HEK293 (cell line): ENCODE measurements at regions not wholly inside any gene's neighbourhood (a gene's known extent, or its start where the extent isn't known, plus 50 kb on each side); places are given as distances from the start of the nearest gene placed in this dataset.
A peak's percentile ranks its signal among the peaks of the same experiment; 100 is the strongest.

ENCODE experiments used
- CTCF ChIA-PET: fragments of 350-600 bp; formaldehyde crosslinking; extraction: SDS; loops from one replicate; lab custom pipeline; 2021; ENCODE audit warnings: antibody characterized with exemption; lab: Yijun Ruan, JAX
- POLR2A ChIA-PET: fragments of 300-600 bp; formaldehyde crosslinking; extraction: SDS; loops from one replicate; lab custom pipeline; 2020; ENCODE audit warnings: antibody characterized with exemption, inconsistent platforms; lab: Yijun Ruan, JAX
- H3K27ac ChIP-seq: fragments of 200-500 bp; sonication (Bioruptor generic); 2 replicates; pipeline ENCODE4 v1.5.1; 2014; ENCODE audit warnings: low read depth, low read length, control low read depth, inconsistent platforms; ENCODE audit errors: extremely low read depth
- H3K36me3 ChIP-seq, 2 experiments: fragments of 200-500 bp in 1 of 2; sonication (Bioruptor generic) in 1 of 2; 1 replicate in 1 of 2; 2 replicates in 1 of 2; pipeline ENCODE4 v1.5.1; 2014 to 2017; ENCODE audit warnings: inconsistent platforms in 2 of 2, low read length in 2 of 2; ENCODE audit not compliant: control insufficient read depth in 2 of 2, insufficient read depth in 1 of 2
- H3K4me1 ChIP-seq: fragments of 200-500 bp; sonication (Bioruptor generic); 2 replicates; pipeline ENCODE4 v1.5.1; 2014; ENCODE audit warnings: mild to moderate bottlenecking, low read length, inconsistent platforms; ENCODE audit not compliant: control insufficient read depth, insufficient read depth
- H3K4me3 ChIP-seq: 2 replicates; pipeline ENCODE4 v1.5.1; 2011; ENCODE audit warnings: low read depth, mild to moderate bottlenecking, control low read depth, low read length, moderate library complexity
- H3K9me3 ChIP-seq: fragments of 200-500 bp; sonication (Bioruptor generic); 2 replicates; pipeline ENCODE4 v1.5.1; 2014; ENCODE audit warnings: low read depth, low read length, inconsistent platforms; ENCODE audit not compliant: control insufficient read depth, insufficient read depth
- ATF2 ChIP-seq: fragments of 450-650 bp; formaldehyde crosslinking; IDR thresholded peaks from 2 replicates; pipeline ENCODE4 v1.5.1; 2016; ENCODE audit warnings: missing biosample characterization, missing genetic modification characterization, low read depth
- HIC1 ChIP-seq: fragments of 450-650 bp; formaldehyde crosslinking; IDR thresholded peaks from 2 replicates; pipeline ENCODE4 v1.5.1; 2016; ENCODE audit warnings: missing biosample characterization, missing genetic modification characterization
- HOXA7 ChIP-seq: sonication (generic); formaldehyde crosslinking; IDR thresholded peaks from 2 replicates; pipeline ENCODE4 v1.8.1; 2022; ENCODE audit warnings: missing genetic modification reagents, borderline replicate concordance
- OSR2 ChIP-seq: fragments of 450-650 bp; formaldehyde crosslinking; IDR thresholded peaks from 2 replicates; pipeline ENCODE4 v1.5.1; 2016; ENCODE audit warnings: missing biosample characterization, missing genetic modification characterization
- PRDM1 ChIP-seq: fragments of 450-650 bp; formaldehyde crosslinking; IDR thresholded peaks from 2 replicates; pipeline ENCODE4; 2016; ENCODE audit warnings: missing biosample characterization, missing genetic modification characterization
- SETDB1 ChIP-seq: IDR thresholded peaks from one replicate; pipeline ENCODE4 v1.6.1; 2017; ENCODE audit warnings: mild to moderate bottlenecking, low read length, moderate library complexity, mixed read lengths; ENCODE audit not compliant: insufficient read length
- WT1 ChIP-seq: fragments of 450-650 bp; formaldehyde crosslinking; IDR thresholded peaks from 2 replicates; pipeline ENCODE4 v1.5.1; 2016; ENCODE audit warnings: missing biosample characterization, missing genetic modification characterization
- ZBTB1 ChIP-seq: fragments of 450-650 bp; formaldehyde crosslinking; IDR thresholded peaks from 2 replicates; pipeline ENCODE4 v1.5.1; 2016; ENCODE audit warnings: missing biosample characterization, missing genetic modification characterization
- ZNF132 ChIP-seq: fragments of 450-650 bp; formaldehyde crosslinking; IDR thresholded peaks from 2 replicates; pipeline ENCODE4 v1.5.1; 2017; ENCODE audit warnings: missing biosample characterization, missing genetic modification characterization, borderline replicate concordance
- ZNF221 ChIP-seq: fragments of 450-650 bp; formaldehyde crosslinking; IDR thresholded peaks from 2 replicates; pipeline ENCODE4 v1.5.1; 2017; ENCODE audit warnings: missing biosample characterization, missing genetic modification characterization, borderline replicate concordance
- ZNF23 ChIP-seq: fragments of 450-650 bp; formaldehyde crosslinking; IDR thresholded peaks from 2 replicates; pipeline ENCODE4 v1.5.1; 2016; ENCODE audit warnings: missing biosample characterization, missing genetic modification characterization, borderline replicate concordance
- ZNF239 ChIP-seq: fragments of 450-650 bp; formaldehyde crosslinking; IDR thresholded peaks from 2 replicates; pipeline ENCODE4 v1.5.1; 2016; ENCODE audit warnings: missing biosample characterization, missing genetic modification characterization
- ZNF248 ChIP-seq: fragments of 450-650 bp; formaldehyde crosslinking; IDR thresholded peaks from 2 replicates; pipeline ENCODE4 v1.5.1; 2017; ENCODE audit warnings: missing biosample characterization, missing genetic modification characterization
- ZNF274 ChIP-seq, 2 experiments: fragments of 200-500 bp in 1 of 2; fragments of 450-650 bp in 1 of 2; sonication (Bioruptor generic) in 1 of 2; formaldehyde crosslinking in 1 of 2; IDR thresholded peaks; 2 replicates each; pipeline versions ENCODE4 v1.5.1 to v1.6.1; 2014 to 2016; ENCODE audit warnings: borderline replicate concordance in 1 of 2, inconsistent platforms in 1 of 2, low read length in 1 of 2, missing biosample characterization in 1 of 2, missing genetic modification characterization in 1 of 2
- ZNF292 ChIP-seq: fragments of 450-650 bp; formaldehyde crosslinking; IDR thresholded peaks from 2 replicates; pipeline ENCODE4 v1.5.1; 2016; ENCODE audit warnings: low read depth, missing biosample characterization, missing genetic modification characterization, borderline replicate concordance
- ZNF391 ChIP-seq: fragments of 450-650 bp; formaldehyde crosslinking; IDR thresholded peaks from 2 replicates; pipeline ENCODE4 v1.5.1; 2016; ENCODE audit warnings: low read depth, missing biosample characterization, missing genetic modification characterization, borderline replicate concordance
- ZNF426 ChIP-seq: fragments of 450-650 bp; formaldehyde crosslinking; IDR thresholded peaks from 2 replicates; pipeline ENCODE4 v1.5.1; 2017; ENCODE audit warnings: missing biosample characterization, missing genetic modification characterization, mild to moderate bottlenecking, inconsistent platforms, moderate library complexity
- ZNF501 ChIP-seq: fragments of 450-650 bp; formaldehyde crosslinking; IDR thresholded peaks from 2 replicates; pipeline ENCODE4 v1.5.1; 2016; ENCODE audit warnings: missing biosample characterization, missing genetic modification characterization
- ZNF514 ChIP-seq: fragments of 450-650 bp; formaldehyde crosslinking; IDR thresholded peaks from 2 replicates; pipeline ENCODE4 v1.5.1; 2016; ENCODE audit warnings: missing biosample characterization, missing genetic modification characterization
- ZNF600 ChIP-seq: fragments of 450-650 bp; formaldehyde crosslinking; IDR thresholded peaks from 2 replicates; pipeline ENCODE4 v1.5.1; 2016; ENCODE audit warnings: missing biosample characterization, missing genetic modification characterization
- ZNF624 ChIP-seq: fragments of 450-650 bp; formaldehyde crosslinking; IDR thresholded peaks from 2 replicates; pipeline ENCODE4 v1.5.1; 2017; ENCODE audit warnings: missing biosample characterization, missing genetic modification characterization
- ZNF658 ChIP-seq: fragments of 450-650 bp; formaldehyde crosslinking; IDR thresholded peaks from 2 replicates; pipeline ENCODE4; 2016; ENCODE audit warnings: missing biosample characterization, missing genetic modification characterization
- TF ChIP-seq, protein P1 (sequence below): fragments of 450-650 bp; formaldehyde crosslinking; IDR thresholded peaks from 2 replicates; pipeline ENCODE4 v1.5.1; 2017; ENCODE audit warnings: missing biosample characterization, missing genetic modification characterization
- TF ChIP-seq, protein P2 (sequence below): fragments of 450-650 bp; IDR thresholded peaks from 2 replicates; pipeline ENCODE4 v1.5.1; 2018; ENCODE audit warnings: missing biosample characterization, mild to moderate bottlenecking, missing genetic modification characterization
- TF ChIP-seq, protein P3 (sequence below): fragments of 450-650 bp; formaldehyde crosslinking; IDR thresholded peaks from 2 replicates; pipeline ENCODE4 v1.5.1; 2016; ENCODE audit warnings: missing biosample characterization, missing genetic modification characterization

DNA sequence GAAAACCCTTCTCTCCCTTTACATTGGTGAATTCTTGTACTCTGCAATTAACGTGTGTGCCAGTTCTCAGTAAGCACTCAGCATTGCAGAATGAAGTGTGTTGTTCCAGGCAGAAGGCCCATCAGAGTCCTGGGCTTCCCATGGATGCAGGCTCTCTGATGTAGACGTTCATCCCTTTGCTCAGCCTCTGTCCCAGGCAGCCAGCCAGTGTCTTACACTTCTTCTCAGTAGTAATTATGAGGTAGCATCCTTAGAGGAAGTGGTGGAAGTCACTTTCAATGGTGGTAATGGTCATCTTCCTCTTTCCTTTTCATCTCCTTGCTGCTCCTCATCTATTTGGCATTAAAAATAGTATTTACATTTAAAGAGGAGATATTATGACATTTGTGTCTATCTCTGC, 66.7 kb upstream of the FYN start:
- Histone ChIP-seq H3K4me1 (no peaks in the 10 kb centered on the region), H3K9me3 (no peaks in the 10 kb centered on the region), H3K4me3 (no peak overlapping the region), H3K36me3 (no peaks in the 10 kb centered on the region), H3K27ac (no peak overlapping the region)
- TF ChIP-seq ZNF23, result no peak
- no peak for TF ChIP-seq PRDM1 (tag by site-specific recombination)
- TF ChIP-seq ZNF600 (tag by site-specific recombination), result no peak
- TF ChIP-seq ZNF248 (tag by site-specific recombination), result no peak
- CTCF ChIA-PET, result interaction anchor here (0.6 to 0.7 kb wide), 2 partner anchors 30 to 103 kb away, joined by 3 read pairs; no protein-coding TSS in a partner anchor
- POLR2A ChIA-PET, result no interaction called here

DNA sequence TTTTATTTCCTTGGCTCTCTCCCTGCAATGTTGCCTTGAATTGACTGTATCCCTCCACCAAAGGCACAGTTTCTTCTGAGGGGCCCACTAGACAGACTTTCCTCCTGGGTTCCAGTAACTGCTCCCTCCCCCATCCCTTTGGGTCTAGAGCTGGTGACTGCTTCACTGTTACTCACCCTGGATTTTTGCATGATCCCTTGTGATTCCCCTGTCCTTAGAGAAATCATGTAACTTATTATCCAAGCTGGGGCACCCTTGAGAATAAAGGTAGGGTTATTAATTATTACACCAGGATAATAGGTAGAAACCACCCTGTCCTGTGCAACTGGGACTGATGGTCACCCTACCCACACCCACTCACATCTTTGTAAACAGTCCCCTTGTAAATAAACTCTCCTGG, 67.5 kb upstream of the FYN start:
- no peak overlapping the region for H3K27ac ChIP-seq
- CTCF ChIA-PET, result interaction anchor here (0.6 kb wide), 1 partner anchor 103 kb away, joined by 3 read pairs; no protein-coding TSS in a partner anchor
- no peak overlapping the region for H3K4me3 ChIP-seq
- H3K4me1 ChIP-seq, result no peaks in the 10 kb centered on the region
- no peaks in the 10 kb centered on the region for H3K9me3 ChIP-seq
- no peaks in the 10 kb centered on the region for H3K36me3 ChIP-seq
- TF ChIP-seq HOXA7 (CRISPR knock-in tag) (no peak), WT1 (tag by site-specific recombination) (no peak), ZNF501 (no peak), ZBTB1 (tag by site-specific recombination) (no peak), ZNF426 (tag by site-specific recombination) (no peak), HIC1 (no peak), ZNF239 (no peak), ZNF292 (tag by site-specific recombination) (no peak), ZNF221 (no peak)
- TF ChIP-seq, protein P1, sequence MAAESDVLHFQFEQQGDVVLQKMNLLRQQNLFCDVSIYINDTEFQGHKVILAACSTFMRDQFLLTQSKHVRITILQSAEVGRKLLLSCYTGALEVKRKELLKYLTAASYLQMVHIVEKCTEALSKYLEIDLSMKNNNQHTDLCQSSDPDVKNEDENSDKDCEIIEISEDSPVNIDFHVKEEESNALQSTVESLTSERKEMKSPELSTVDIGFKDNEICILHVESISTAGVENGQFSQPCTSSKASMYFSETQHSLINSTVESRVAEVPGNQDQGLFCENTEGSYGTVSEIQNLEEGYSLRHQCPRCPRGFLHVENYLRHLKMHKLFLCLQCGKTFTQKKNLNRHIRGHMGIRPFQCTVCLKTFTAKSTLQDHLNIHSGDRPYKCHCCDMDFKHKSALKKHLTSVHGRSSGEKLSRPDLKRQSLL, result no peak
- TF ChIP-seq, protein P2, sequence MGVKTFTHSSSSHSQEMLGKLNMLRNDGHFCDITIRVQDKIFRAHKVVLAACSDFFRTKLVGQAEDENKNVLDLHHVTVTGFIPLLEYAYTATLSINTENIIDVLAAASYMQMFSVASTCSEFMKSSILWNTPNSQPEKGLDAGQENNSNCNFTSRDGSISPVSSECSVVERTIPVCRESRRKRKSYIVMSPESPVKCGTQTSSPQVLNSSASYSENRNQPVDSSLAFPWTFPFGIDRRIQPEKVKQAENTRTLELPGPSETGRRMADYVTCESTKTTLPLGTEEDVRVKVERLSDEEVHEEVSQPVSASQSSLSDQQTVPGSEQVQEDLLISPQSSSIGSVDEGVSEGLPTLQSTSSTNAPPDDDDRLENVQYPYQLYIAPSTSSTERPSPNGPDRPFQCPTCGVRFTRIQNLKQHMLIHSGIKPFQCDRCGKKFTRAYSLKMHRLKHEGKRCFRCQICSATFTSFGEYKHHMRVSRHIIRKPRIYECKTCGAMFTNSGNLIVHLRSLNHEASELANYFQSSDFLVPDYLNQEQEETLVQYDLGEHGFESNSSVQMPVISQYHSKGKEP, result no peak
- TF ChIP-seq, protein P3, sequence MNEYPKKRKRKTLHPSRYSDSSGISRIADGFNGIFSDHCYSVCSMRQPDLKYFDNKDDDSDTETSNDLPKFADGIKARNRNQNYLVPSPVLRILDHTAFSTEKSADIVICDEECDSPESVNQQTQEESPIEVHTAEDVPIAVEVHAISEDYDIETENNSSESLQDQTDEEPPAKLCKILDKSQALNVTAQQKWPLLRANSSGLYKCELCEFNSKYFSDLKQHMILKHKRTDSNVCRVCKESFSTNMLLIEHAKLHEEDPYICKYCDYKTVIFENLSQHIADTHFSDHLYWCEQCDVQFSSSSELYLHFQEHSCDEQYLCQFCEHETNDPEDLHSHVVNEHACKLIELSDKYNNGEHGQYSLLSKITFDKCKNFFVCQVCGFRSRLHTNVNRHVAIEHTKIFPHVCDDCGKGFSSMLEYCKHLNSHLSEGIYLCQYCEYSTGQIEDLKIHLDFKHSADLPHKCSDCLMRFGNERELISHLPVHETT (tag by site-specific recombination), result no peak
- POLR2A ChIA-PET, result no interaction called here

DNA sequence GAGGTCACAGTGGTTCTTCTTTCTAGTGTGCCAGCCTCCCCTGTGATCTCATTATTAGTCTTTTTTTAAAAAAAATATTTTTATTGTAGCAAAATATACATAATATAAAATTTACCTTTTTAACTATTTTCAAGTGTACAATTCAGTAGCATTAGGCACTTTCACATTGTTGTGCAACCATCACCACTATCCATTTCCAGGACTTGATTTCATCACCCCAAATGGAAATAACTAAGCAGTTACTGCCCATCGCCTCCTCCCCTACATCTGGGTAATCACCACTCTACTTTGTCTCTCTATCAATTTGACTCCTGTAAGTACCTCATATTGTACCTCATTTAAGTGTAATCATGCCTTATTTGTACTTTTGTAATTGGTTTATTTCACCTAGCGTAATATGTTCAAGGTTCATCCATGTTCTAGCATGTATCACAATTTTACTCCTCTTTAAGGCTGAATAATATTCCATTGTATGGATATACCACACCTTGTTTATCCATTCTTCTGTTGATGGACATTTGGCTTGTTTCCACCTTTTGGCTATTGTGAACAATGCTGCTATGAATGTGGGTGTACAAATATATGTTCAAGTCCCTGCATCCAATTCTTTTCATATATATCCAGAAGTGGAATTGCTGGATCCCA, 68.6 kb upstream of the FYN start:
- POLR2A ChIA-PET, result no interaction called here
- CTCF ChIA-PET, result no interaction called here
- H3K9me3 ChIP-seq, result no peaks in the 10 kb centered on the region
- no peaks in the 10 kb centered on the region for H3K36me3 ChIP-seq
- H3K4me3 ChIP-seq, result no peak overlapping the region
- no peaks in the 10 kb centered on the region for H3K4me1 ChIP-seq
- no peak overlapping the region for H3K27ac ChIP-seq
- TF ChIP-seq ZNF624 (tag by site-specific recombination), result no peak
- TF ChIP-seq ATF2 (tag by site-specific recombination), result no peak
- TF ChIP-seq OSR2 (tag by site-specific recombination), result no peak
- no peak for TF ChIP-seq ZNF274 (IDR thresholded peaks at IDR 0.05; ENCODE audit: low read length)
- TF ChIP-seq ZNF274 (tag by site-specific recombination; IDR thresholded peaks at IDR 0.05; ENCODE audit: borderline replicate concordance), result no peak
- peak; percentile 19 for TF ChIP-seq SETDB1
- no peak for TF ChIP-seq ZNF514 (tag by site-specific recombination)
- no peak for TF ChIP-seq ZNF658 (tag by site-specific recombination)
- TF ChIP-seq ZNF391, result no peak
- no peak for TF ChIP-seq ZNF132 (tag by site-specific recombination)
